ENCODE measurements at regions not wholly inside any gene's neighbourhood (a gene's known extent, or its start where the extent isn't known, plus 50 kb on each side); places are given as distances from the start of the nearest gene placed in this dataset.
A peak's percentile ranks its signal among the peaks of the same experiment; 100 is the strongest.

DNA sequence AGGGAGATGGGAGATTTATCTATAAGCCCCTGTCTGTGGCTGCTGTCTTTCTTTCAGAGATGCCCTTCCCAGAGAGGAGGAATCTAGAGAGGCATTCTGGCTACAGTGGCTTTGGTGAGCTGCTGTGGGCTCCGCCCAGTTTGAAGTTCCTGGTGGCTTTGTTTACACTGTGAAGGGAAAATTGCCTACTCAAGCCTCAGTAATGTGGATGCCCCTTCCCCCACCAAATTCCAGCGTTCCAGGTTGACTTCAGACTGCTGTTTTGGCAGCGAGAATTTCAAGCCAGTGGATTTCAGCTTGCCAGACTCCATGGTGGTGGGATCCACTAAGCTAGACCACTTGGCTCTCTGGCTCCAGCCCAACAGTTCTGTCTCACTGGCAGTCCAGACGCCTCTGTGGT, 951.6 kb downstream of the CCSER2 start:
- Histone ChIP-seq H3K4me3 (no peak overlapping the region), H3K4me2 (peak overlapping the region; percentile 58), H3K4me1 (ENCODE audit: insufficient read depth) (peaks cover 16% of the 10 kb centered on the region), H3K27ac (peak overlapping the region; percentile 58), H3K79me2 (no peaks in the 10 kb centered on the region), H3K36me3 (replicated peaks; ENCODE audit: insufficient read depth, low read depth) (no peaks in the 10 kb centered on the region), H4K20me1 (ENCODE audit: insufficient read depth, poor library complexity, severe bottlenecking) (no peaks in the 10 kb centered on the region), H3K27me3 (no peaks in the 10 kb centered on the region), H2AFZ (no peak overlapping the region), H3K9me3 (ENCODE audit: low read depth) (no peaks in the 10 kb centered on the region), H3K9me2 (replicated peaks; ENCODE audit: insufficient read depth) (no peaks in the 10 kb centered on the region)
- WGBS (ENCODE audit: low lambda C conversion rate, missing lambda C conversion rate) = 56% methylated on average over 4 of the region's 4 CpGs
- TF ChIP-seq, protein P1, sequence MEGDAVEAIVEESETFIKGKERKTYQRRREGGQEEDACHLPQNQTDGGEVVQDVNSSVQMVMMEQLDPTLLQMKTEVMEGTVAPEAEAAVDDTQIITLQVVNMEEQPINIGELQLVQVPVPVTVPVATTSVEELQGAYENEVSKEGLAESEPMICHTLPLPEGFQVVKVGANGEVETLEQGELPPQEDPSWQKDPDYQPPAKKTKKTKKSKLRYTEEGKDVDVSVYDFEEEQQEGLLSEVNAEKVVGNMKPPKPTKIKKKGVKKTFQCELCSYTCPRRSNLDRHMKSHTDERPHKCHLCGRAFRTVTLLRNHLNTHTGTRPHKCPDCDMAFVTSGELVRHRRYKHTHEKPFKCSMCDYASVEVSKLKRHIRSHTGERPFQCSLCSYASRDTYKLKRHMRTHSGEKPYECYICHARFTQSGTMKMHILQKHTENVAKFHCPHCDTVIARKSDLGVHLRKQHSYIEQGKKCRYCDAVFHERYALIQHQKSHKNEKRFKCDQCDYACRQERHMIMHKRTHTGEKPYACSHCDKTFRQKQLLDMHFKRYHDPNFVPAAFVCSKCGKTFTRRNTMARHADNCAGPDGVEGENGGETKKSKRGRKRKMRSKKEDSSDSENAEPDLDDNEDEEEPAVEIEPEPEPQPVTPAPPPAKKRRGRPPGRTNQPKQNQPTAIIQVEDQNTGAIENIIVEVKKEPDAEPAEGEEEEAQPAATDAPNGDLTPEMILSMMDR (IDR thresholded peaks at IDR 0.05; ENCODE audit: poor library complexity) = no peak
- TF ChIP-seq EZH2phosphoT487 (IDR thresholded peaks at IDR 0.05; ENCODE audit: low read depth, severe bottlenecking, unreplicated experiment) (no peak), EZH2 (IDR thresholded peaks at IDR 0.05; ENCODE audit: borderline replicate concordance) (no peak)
- DNase-seq (ENCODE audit: low spot score) = peak; percentile 59

DNA sequence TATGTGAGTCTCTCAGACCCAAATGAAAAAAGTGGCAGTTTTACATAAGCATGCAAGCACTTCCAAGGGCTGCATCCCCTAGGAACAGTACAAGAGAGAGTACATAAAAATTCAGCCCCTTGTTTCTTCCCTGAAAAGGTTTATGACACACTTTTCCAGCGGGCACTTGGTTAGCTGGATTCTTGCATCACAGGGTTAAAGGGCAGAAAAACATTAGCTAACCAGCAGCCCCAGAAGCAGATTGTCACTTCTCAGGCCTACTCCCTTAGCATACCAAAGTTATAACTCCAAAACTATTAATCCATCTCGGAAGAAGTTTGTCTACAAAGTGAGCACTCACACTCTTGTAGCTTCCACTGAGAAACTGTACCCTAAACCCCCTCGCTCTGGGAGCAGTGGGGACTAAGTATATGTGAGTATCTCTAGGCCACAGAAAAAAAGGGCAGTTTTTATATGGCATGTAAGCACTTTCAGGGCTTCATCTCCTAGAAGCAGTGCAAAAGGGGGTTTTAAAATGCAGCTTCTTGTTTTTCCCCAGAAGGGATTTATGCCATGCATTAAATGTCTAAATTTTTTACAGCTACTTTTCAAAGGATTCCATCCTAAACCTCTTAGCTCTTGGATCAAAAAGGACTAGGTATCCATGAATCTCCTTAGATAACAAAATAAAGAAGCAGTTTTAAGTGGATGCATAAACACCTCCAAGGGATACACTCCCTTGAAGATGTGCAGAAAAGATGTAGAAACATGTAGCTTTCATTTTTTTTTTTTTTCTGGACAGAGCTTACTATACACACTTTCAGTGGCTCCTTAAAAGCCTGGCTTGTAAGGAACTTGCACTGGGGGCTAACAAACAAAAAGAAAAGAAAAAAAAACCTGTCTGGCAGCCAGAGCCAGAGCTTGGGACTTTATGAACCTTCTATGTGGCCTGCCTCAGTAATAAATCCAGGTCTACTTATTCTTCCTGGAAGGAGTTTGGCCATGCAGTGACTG, 956.7 kb downstream of the CCSER2 start:
- H3K36me3 ChIP-seq (replicated peaks; ENCODE audit: insufficient read depth, low read depth) = no peaks in the 10 kb centered on the region
- H2AFZ ChIP-seq = no peak overlapping the region
- no peak overlapping the region for H3K4me2 ChIP-seq
- H3K4me3 ChIP-seq = no peak overlapping the region
- no peaks in the 10 kb centered on the region for H3K79me2 ChIP-seq
- H3K27me3 ChIP-seq = no peaks in the 10 kb centered on the region
- TF ChIP-seq EZH2 (IDR thresholded peaks at IDR 0.05; ENCODE audit: borderline replicate concordance) = no peak
- TF ChIP-seq, protein P1 (IDR thresholded peaks at IDR 0.05; ENCODE audit: poor library complexity) = no peak
- TF ChIP-seq EZH2phosphoT487 (IDR thresholded peaks at IDR 0.05; ENCODE audit: low read depth, severe bottlenecking, unreplicated experiment) = no peak
- 46% methylated on average over 3 of the region's 3 CpGs for WGBS (ENCODE audit: low lambda C conversion rate, missing lambda C conversion rate)
- DNase-seq (ENCODE audit: low spot score) = peak; percentile 58
- H3K4me1 ChIP-seq (ENCODE audit: insufficient read depth) = peaks cover 20% of the 10 kb centered on the region
- peak overlapping the region; percentile 60 for H3K27ac ChIP-seq
- H4K20me1 ChIP-seq (ENCODE audit: insufficient read depth, poor library complexity, severe bottlenecking) = no peaks in the 10 kb centered on the region
- no peaks in the 10 kb centered on the region for H3K9me2 ChIP-seq (replicated peaks; ENCODE audit: insufficient read depth)
- H3K9me3 ChIP-seq (ENCODE audit: low read depth) = no peaks in the 10 kb centered on the region

DNA sequence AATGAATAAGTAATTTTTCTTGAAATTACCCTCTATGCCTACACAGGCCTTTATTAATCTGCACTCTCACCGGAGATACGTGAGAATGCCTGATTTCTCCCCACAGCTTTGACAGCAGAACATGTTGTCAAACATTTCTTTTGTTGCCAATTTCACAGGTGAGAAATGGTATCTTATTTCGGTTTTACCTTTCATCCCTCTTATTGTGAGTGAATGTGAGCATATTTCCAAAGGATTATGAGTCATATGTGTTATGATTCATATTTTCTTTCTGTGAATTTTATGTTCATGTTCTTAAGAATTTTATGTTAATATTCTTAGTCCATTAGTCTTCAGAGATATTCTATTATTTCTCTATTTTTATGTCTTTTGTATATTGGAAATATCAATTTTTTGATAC, 965.1 kb downstream of the CCSER2 start:
- no peaks in the 10 kb centered on the region for H3K36me3 ChIP-seq (replicated peaks; ENCODE audit: insufficient read depth, low read depth)
- no peaks in the 10 kb centered on the region for H3K4me1 ChIP-seq (ENCODE audit: insufficient read depth)
- TF ChIP-seq, protein P1 (IDR thresholded peaks at IDR 0.05; ENCODE audit: poor library complexity) = no peak
- TF ChIP-seq EZH2 (IDR thresholded peaks at IDR 0.05; ENCODE audit: borderline replicate concordance) = no peak
- TF ChIP-seq EZH2phosphoT487 (IDR thresholded peaks at IDR 0.05; ENCODE audit: low read depth, severe bottlenecking, unreplicated experiment) = no peak
- DNase-seq (ENCODE audit: low spot score) = no peak
- WGBS (ENCODE audit: low lambda C conversion rate, missing lambda C conversion rate) = 88% methylated on average over 3 of the region's 3 CpGs
- H4K20me1 ChIP-seq (ENCODE audit: insufficient read depth, poor library complexity, severe bottlenecking) = no peaks in the 10 kb centered on the region
- H3K9me2 ChIP-seq (replicated peaks; ENCODE audit: insufficient read depth) = no peaks in the 10 kb centered on the region
- H3K27ac ChIP-seq = no peak overlapping the region
- no peak overlapping the region for H3K4me2 ChIP-seq
- H3K9me3 ChIP-seq (ENCODE audit: low read depth) = no peaks in the 10 kb centered on the region
- no peak overlapping the region for H2AFZ ChIP-seq
- H3K27me3 ChIP-seq = no peaks in the 10 kb centered on the region
- no peaks in the 10 kb centered on the region for H3K79me2 ChIP-seq
- H3K4me3 ChIP-seq = no peak overlapping the region
